ENCODE measurements at regions not wholly inside any gene's neighbourhood (a gene's known extent, or its start where the extent isn't known, plus 50 kb on each side); places are given as distances from the start of the nearest gene placed in this dataset.

DNA sequence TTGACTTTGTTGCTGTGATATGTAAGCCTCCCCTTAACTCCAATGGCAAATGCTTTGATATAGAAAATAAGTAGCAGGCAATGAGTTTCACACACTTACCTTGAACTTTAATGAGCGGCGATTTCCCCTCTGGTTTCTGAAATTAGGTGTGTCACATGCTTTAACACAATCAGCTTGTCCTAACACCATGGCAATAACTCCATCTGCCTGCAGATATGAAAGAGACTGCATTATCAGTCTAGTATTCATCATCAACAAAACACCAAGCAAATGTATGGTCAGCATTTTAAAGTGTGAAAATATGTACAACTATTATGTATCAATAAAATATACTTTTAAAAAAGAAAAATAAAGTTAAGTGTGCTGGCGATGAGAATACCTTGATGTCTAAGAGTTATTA is 128.8 kb upstream of the FAM9B start:
- H3K79me2 ChIP-seq (ENCODE audit: control insufficient read depth, insufficient read depth, low read length) = no peaks in the 10 kb centered on the region
- 39% methylated on average over 3 of the region's 3 CpGs for WGBS (ENCODE audit: insufficient coverage, insufficient replicate concordance, low lambda C conversion rate, missing lambda C conversion rate)
- RAD21 ChIA-PET (ENCODE audit: unreplicated experiment) = no interaction called here
- no peaks in the 10 kb centered on the region for H3K4me1 ChIP-seq (ENCODE audit: control insufficient read depth, insufficient read depth, low read length)
- FAIRE-seq (no peak), DNase-seq (ENCODE audit: low read depth, low spot score) (no peak), ATAC-seq (no peak)
- H3K4me2 ChIP-seq (ENCODE audit: control insufficient read depth, insufficient read depth) = no peak overlapping the region
- no peaks in the 10 kb centered on the region for H3K36me3 ChIP-seq (ENCODE audit: control insufficient read depth in 2 of 2, insufficient read depth in 2 of 2, low read length in 1 of 2)
- no peak overlapping the region for H3K9ac ChIP-seq (ENCODE audit: control insufficient read depth, insufficient read depth, low read length)
- H2AFZ ChIP-seq (ENCODE audit: control insufficient read depth, low read depth, low read length) = no peak overlapping the region
- CTCF ChIA-PET = no interaction called here
- in situ Hi-C loops (cut with MboI) (no loop called here), intact Hi-C loops (cut with micrococcal nuclease; ENCODE audit: unreplicated experiment) (no loop called here)
- TF ChIP-seq, protein P1, sequence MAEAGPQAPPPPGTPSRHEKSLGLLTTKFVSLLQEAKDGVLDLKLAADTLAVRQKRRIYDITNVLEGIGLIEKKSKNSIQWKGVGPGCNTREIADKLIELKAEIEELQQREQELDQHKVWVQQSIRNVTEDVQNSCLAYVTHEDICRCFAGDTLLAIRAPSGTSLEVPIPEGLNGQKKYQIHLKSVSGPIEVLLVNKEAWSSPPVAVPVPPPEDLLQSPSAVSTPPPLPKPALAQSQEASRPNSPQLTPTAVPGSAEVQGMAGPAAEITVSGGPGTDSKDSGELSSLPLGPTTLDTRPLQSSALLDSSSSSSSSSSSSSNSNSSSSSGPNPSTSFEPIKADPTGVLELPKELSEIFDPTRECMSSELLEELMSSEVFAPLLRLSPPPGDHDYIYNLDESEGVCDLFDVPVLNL (IDR thresholded peaks at IDR 0.05; ENCODE audit: low read depth, low read length) = no peak
- TF ChIP-seq PML (IDR thresholded peaks at IDR 0.05; ENCODE audit: low read length) (no peak), KAT2A (conservative IDR thresholded peaks at IDR 0.05; ENCODE audit: control insufficient read depth, low read depth, low read length) (no peak), JUNB (IDR thresholded peaks at IDR 0.05) (no peak), SP1 (IDR thresholded peaks at IDR 0.05; ENCODE audit: low read depth, low read length) (no peak), GATAD2B (conservative IDR thresholded peaks at IDR 0.05; ENCODE audit: low read depth) (no peak), ZNF24 (IDR thresholded peaks at IDR 0.05) (no peak), SIN3A (IDR thresholded peaks at IDR 0.05; ENCODE audit: low read depth, low read length) (no peak)
- TF ChIP-seq, protein P2, sequence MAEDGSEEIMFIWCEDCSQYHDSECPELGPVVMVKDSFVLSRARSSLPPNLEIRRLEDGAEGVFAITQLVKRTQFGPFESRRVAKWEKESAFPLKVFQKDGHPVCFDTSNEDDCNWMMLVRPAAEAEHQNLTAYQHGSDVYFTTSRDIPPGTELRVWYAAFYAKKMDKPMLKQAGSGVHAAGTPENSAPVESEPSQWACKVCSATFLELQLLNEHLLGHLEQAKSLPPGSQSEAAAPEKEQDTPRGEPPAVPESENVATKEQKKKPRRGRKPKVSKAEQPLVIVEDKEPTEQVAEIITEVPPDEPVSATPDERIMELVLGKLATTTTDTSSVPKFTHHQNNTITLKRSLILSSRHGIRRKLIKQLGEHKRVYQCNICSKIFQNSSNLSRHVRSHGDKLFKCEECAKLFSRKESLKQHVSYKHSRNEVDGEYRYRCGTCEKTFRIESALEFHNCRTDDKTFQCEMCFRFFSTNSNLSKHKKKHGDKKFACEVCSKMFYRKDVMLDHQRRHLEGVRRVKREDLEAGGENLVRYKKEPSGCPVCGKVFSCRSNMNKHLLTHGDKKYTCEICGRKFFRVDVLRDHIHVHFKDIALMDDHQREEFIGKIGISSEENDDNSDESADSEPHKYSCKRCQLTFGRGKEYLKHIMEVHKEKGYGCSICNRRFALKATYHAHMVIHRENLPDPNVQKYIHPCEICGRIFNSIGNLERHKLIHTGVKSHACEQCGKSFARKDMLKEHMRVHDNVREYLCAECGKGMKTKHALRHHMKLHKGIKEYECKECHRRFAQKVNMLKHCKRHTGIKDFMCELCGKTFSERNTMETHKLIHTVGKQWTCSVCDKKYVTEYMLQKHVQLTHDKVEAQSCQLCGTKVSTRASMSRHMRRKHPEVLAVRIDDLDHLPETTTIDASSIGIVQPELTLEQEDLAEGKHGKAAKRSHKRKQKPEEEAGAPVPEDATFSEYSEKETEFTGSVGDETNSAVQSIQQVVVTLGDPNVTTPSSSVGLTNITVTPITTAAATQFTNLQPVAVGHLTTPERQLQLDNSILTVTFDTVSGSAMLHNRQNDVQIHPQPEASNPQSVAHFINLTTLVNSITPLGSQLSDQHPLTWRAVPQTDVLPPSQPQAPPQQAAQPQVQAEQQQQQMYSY (CRISPR knock-in tag; IDR thresholded peaks at IDR 0.05) = no peak
- TF ChIP-seq, protein P3, sequence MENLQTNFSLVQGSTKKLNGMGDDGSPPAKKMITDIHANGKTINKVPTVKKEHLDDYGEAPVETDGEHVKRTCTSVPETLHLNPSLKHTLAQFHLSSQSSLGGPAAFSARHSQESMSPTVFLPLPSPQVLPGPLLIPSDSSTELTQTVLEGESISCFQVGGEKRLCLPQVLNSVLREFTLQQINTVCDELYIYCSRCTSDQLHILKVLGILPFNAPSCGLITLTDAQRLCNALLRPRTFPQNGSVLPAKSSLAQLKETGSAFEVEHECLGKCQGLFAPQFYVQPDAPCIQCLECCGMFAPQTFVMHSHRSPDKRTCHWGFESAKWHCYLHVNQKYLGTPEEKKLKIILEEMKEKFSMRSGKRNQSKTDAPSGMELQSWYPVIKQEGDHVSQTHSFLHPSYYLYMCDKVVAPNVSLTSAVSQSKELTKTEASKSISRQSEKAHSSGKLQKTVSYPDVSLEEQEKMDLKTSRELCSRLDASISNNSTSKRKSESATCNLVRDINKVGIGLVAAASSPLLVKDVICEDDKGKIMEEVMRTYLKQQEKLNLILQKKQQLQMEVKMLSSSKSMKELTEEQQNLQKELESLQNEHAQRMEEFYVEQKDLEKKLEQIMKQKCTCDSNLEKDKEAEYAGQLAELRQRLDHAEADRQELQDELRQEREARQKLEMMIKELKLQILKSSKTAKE (IDR thresholded peaks at IDR 0.05; ENCODE audit: low read depth, poor library complexity, severe bottlenecking) = no peak
- TF ChIP-seq, protein P4, sequence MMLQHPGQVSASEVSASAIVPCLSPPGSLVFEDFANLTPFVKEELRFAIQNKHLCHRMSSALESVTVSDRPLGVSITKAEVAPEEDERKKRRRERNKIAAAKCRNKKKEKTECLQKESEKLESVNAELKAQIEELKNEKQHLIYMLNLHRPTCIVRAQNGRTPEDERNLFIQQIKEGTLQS (IDR thresholded peaks at IDR 0.05; ENCODE audit: borderline replicate concordance, extremely low read depth, low read depth, low read length) = no peak
- TF ChIP-seq, protein P5, sequence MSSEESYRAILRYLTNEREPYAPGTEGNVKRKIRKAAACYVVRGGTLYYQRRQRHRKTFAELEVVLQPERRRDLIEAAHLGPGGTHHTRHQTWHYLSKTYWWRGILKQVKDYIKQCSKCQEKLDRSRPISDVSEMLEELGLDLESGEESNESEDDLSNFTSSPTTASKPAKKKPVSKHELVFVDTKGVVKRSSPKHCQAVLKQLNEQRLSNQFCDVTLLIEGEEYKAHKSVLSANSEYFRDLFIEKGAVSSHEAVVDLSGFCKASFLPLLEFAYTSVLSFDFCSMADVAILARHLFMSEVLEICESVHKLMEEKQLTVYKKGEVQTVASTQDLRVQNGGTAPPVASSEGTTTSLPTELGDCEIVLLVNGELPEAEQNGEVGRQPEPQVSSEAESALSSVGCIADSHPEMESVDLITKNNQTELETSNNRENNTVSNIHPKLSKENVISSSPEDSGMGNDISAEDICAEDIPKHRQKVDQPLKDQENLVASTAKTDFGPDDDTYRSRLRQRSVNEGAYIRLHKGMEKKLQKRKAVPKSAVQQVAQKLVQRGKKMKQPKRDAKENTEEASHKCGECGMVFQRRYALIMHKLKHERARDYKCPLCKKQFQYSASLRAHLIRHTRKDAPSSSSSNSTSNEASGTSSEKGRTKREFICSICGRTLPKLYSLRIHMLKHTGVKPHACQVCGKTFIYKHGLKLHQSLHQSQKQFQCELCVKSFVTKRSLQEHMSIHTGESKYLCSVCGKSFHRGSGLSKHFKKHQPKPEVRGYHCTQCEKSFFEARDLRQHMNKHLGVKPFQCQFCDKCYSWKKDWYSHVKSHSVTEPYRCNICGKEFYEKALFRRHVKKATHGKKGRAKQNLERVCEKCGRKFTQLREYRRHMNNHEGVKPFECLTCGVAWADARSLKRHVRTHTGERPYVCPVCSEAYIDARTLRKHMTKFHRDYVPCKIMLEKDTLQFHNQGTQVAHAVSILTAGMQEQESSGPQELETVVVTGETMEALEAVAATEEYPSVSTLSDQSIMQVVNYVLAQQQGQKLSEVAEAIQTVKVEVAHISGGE (CRISPR knock-in tag; IDR thresholded peaks at IDR 0.05) = no peak
- no peak overlapping the region for H3K4me3 ChIP-seq
- POLR2A ChIA-PET = no interaction called here
- H3K27ac ChIP-seq (ENCODE audit: control insufficient read depth, insufficient read depth) = no peak overlapping the region
- SMC1A ChIA-PET (ENCODE audit: uncharacterized antibody, unreplicated experiment) = interaction anchor here (0.5 kb wide), 1 partner anchor 47 kb away, joined by 3 read pairs; no protein-coding TSS in a partner anchor
- H3K27me3 ChIP-seq (replicated peaks in 1 of 2; ENCODE audit: control insufficient read depth in 2 of 2, insufficient read depth in 2 of 2, low read length in 1 of 2) = no peaks in the 10 kb centered on the region
- no TSS peak for BruUV-seq (replicated peaks)
- no peaks in the 10 kb centered on the region; the same call in 2 of the 3 replicates for H3K9me3 ChIP-seq (replicated peaks; ENCODE audit: control insufficient read depth, insufficient read depth, low read length)
- no peaks in the 10 kb centered on the region for H4K20me1 ChIP-seq (ENCODE audit: control insufficient read depth, insufficient read depth)

Measured in GM12878 (cell line).